MCF 10A (cell line): ENCODE measurements at regions not wholly inside any gene's neighbourhood (a gene's known extent, or its start where the extent isn't known, plus 50 kb on each side); places are given as distances from the start of the nearest gene placed in this dataset.

ENCODE experiments used
- BruUV-seq: library from RNA; stranded (reverse); fragments of 400-500 nt; replicated peaks from 2 replicates; lab custom pipeline; 2021; lab: Mats Ljungman, UMichigan
- CTCF ChIA-PET: fragments of 300-600 bp; sonication (Branson Sonifier 250); formaldehyde crosslinking; extraction: SDS; loops from one replicate; lab custom pipeline; 2021; ENCODE audit warnings: antibody characterized with exemption, inconsistent platforms; lab: Yijun Ruan, JAX
- POLR2A ChIA-PET: fragments of 300-600, 350-650 bp; sonication (Branson Sonifier 250); formaldehyde crosslinking; extraction: SDS; loops from one replicate; lab custom pipeline; 2020; ENCODE audit warnings: antibody characterized with exemption, inconsistent platforms; lab: Yijun Ruan, JAX
- DNase-seq: peaks from one replicate; pipeline ENCODE4 v3.0.0-alpha.2; 2018; ENCODE audit not compliant: unreplicated experiment
- H3K27ac Mint-ChIP-seq: one replicate; pipeline ENCODE4 v1.8.0; 2022; ENCODE audit warnings: mild to moderate bottlenecking, low read depth, mixed read lengths; ENCODE audit not compliant: unreplicated experiment
- H3K27me3 Mint-ChIP-seq: one replicate; pipeline ENCODE4 v1.8.0; 2022; ENCODE audit warnings: mixed read lengths; ENCODE audit not compliant: insufficient read depth, unreplicated experiment
- H3K36me3 Mint-ChIP-seq: one replicate; pipeline ENCODE4 v1.8.0; 2022; ENCODE audit warnings: mild to moderate bottlenecking, moderate library complexity, mixed read lengths; ENCODE audit not compliant: insufficient read depth, unreplicated experiment
- H3K4me1 Mint-ChIP-seq: one replicate; pipeline ENCODE4 v1.8.0; 2022; ENCODE audit warnings: mixed read lengths; ENCODE audit not compliant: insufficient read depth, unreplicated experiment
- H3K4me3 Mint-ChIP-seq: one replicate; pipeline ENCODE4 v1.8.0; 2022; ENCODE audit warnings: mild to moderate bottlenecking, moderate library complexity, mixed read lengths; ENCODE audit not compliant: unreplicated experiment
- H3K9me3 Mint-ChIP-seq: one replicate; pipeline ENCODE4 v1.8.0; 2022; ENCODE audit warnings: mixed read lengths; ENCODE audit not compliant: unreplicated experiment
- CTCF ChIP-seq: fragments of 200-600 bp; IDR thresholded peaks from one replicate; pipeline ENCODE4 v1.8.0; 2022; ENCODE audit warnings: antibody characterized with exemption, mild to moderate bottlenecking; ENCODE audit not compliant: unreplicated experiment
- intact Hi-C: fragments of 100-400 bp; cut with micrococcal nuclease; formaldehyde crosslinking; loops from 2 replicates; pipeline ENCODE4 v1.14.1; 2022

GRCh38 chr15:45855210-45855906, 220.5 kb downstream of the SQOR start:
- CTCF ChIA-PET: interaction anchor here (0.6 to 2.2 kb wide), 7 partner anchors 16 to 74 kb away, joined by 3 to 17 read pairs (median 3); no protein-coding TSS in a partner anchor
- no peak for TF ChIP-seq CTCF
- no peaks in the 10 kb centered on the region for H3K36me3 Mint-ChIP-seq
- peaks cover 23% of the 10 kb centered on the region for H3K4me1 Mint-ChIP-seq
- peak overlapping the region; percentile 8 for H3K4me3 Mint-ChIP-seq
- H3K27ac Mint-ChIP-seq: peak overlapping the region; percentile 74
- no TSS peak for BruUV-seq
- no peak for DNase-seq
- intact Hi-C loops: loop anchor here (5.0 kb wide), 1 partner anchor 62 kb away; no protein-coding TSS in a partner anchor
- POLR2A ChIA-PET: interaction anchor here (0.6 to 1.7 kb wide), 6 partner anchors 10 to 1477 kb away, joined by 3 to 4 read pairs (median 3); no protein-coding TSS in a partner anchor
- no peaks in the 10 kb centered on the region for H3K27me3 Mint-ChIP-seq
- no peaks in the 10 kb centered on the region for H3K9me3 Mint-ChIP-seq

- CTCF ChIA-PET: interaction anchor here (0.6 to 2.2 kb wide), 8 partner anchors 15 to 73 kb away, joined by 3 to 17 read pairs (median 3); no protein-coding TSS in a partner anchor
- Mint-ChIP-seq H3K4me1 (peaks cover 23% of the 10 kb centered on the region), H3K4me3 (peak overlapping the region; percentile 8), H3K36me3 (no peaks in the 10 kb centered on the region), H3K27ac (peak overlapping the region; percentile 74), H3K9me3 (no peaks in the 10 kb centered on the region), H3K27me3 (no peaks in the 10 kb centered on the region)
- POLR2A ChIA-PET: interaction anchor here (0.6 to 1.7 kb wide), 5 partner anchors 9 to 1476 kb away, joined by 3 to 4 read pairs (median 3); no protein-coding TSS in a partner anchor
- BruUV-seq: no TSS peak
- DNase-seq: peak; percentile 46
- TF ChIP-seq CTCF: no peak
- intact Hi-C loops: loop anchor here (5.0 kb wide), 1 partner anchor 61 kb away; no protein-coding TSS in a partner anchor
Measured at GRCh38 chr15:45855907-45856579, 221.2 kb downstream of the SQOR start.

- POLR2A ChIA-PET: interaction anchor here (1.8 kb wide), 1 partner anchor 13 kb away, joined by 4 read pairs; no protein-coding TSS in a partner anchor
- TF ChIP-seq CTCF: no peak
- H3K27me3 Mint-ChIP-seq: no peaks in the 10 kb centered on the region
- H3K36me3 Mint-ChIP-seq: no peaks in the 10 kb centered on the region
- H3K4me1 Mint-ChIP-seq: peaks cover 27% of the 10 kb centered on the region
- DNase-seq: no peak
- intact Hi-C loops: loop anchor here (5.0 kb wide), 1 partner anchor 60 kb away; no protein-coding TSS in a partner anchor
- CTCF ChIA-PET: interaction anchor here (0.6 to 1.7 kb wide), 6 partner anchors 14 to 246 kb away, joined by 3 to 6 read pairs (median 4); no protein-coding TSS in a partner anchor
- no peak overlapping the region for H3K4me3 Mint-ChIP-seq
- no TSS peak for BruUV-seq
- no peaks in the 10 kb centered on the region for H3K9me3 Mint-ChIP-seq
- no peak overlapping the region for H3K27ac Mint-ChIP-seq
Measured at GRCh38 chr15:45857291-45857690, 222.5 kb downstream of the SQOR start.

- H3K36me3 Mint-ChIP-seq: no peaks in the 10 kb centered on the region
- BruUV-seq: no TSS peak
- no peak for TF ChIP-seq CTCF
- no peak for DNase-seq
- no peaks in the 10 kb centered on the region for H3K9me3 Mint-ChIP-seq
- H3K4me3 Mint-ChIP-seq: no peak overlapping the region
- ChIA-PET CTCF (interaction anchor here (0.6 to 0.9 kb wide), 3 partner anchors 17 to 145 kb away, joined by 3 to 5 read pairs (median 4); no protein-coding TSS in a partner anchor), POLR2A (interaction anchor here (1.8 kb wide), 1 partner anchor 12 kb away, joined by 4 read pairs; no protein-coding TSS in a partner anchor)
- peaks cover 30% of the 10 kb centered on the region for H3K4me1 Mint-ChIP-seq
- intact Hi-C loops: loop anchor here (5.0 kb wide), 1 partner anchor 59 kb away; no protein-coding TSS in a partner anchor
- no peaks in the 10 kb centered on the region for H3K27me3 Mint-ChIP-seq
- no peak overlapping the region for H3K27ac Mint-ChIP-seq
Measured at GRCh38 chr15:45858491-45858890, 223.7 kb downstream of the SQOR start.
